Thyroid gland (tissue), 4 donors: ENCODE measurements at regions not wholly inside any gene's neighbourhood (a gene's known extent, or its start where the extent isn't known, plus 50 kb on each side); places are given as distances from the start of the nearest gene placed in this dataset.
A peak's percentile ranks its signal among the peaks of the same experiment; 100 is the strongest.

Experiments
- DNase-seq, 2 donors: peaks; one replicate each; pipeline ENCODE4 v3.0.0-alpha.2; 2019
- H3K27ac ChIP-seq, 3 donors: fragments of 200-600 bp; sonication (generic); 1 replicate in 2 of 3; 2 replicates in 1 of 3; pipeline ENCODE4 v1.5.1; 2016 to 2019; ENCODE audit warnings: mild to moderate bottlenecking in 1 of 3, moderate library complexity in 1 of 3
- H3K27me3 ChIP-seq: fragments of 200-600 bp; sonication (generic); one replicate; pipeline ENCODE4 v1.5.1; 2019
- H3K36me3 ChIP-seq, 2 donors: fragments of 200-600 bp; sonication (generic); one replicate each; pipeline ENCODE4 v1.5.1; 2016 to 2019
- H3K4me1 ChIP-seq, 2 donors: fragments of 200-600 bp; sonication (generic); one replicate each; pipeline ENCODE4 v1.5.1; 2017 to 2019
- H3K4me3 ChIP-seq, 3 donors: fragments of 200-600 bp; sonication (generic); replicated peaks in 1 of 3; 1 replicate in 2 of 3; 2 replicates in 1 of 3; pipeline ENCODE4 v1.5.1; 2016; ENCODE audit warnings: mild to moderate bottlenecking in 1 of 3
- H3K9me3 ChIP-seq: fragments of 200-600 bp; sonication (generic); one replicate; pipeline ENCODE4 v1.5.1; 2017
- CTCF ChIP-seq, 6 experiments: fragments of 200-600 bp in 3 of 6; fragments of 450-650 bp in 3 of 6; sonication (generic) in 3 of 6; IDR thresholded peaks; one replicate each; pipeline ENCODE4 v1.5.1; 2016 to 2019; ENCODE audit warnings: antibody characterized with exemption in 6 of 6, mild to moderate bottlenecking in 2 of 6, inconsistent platforms in 1 of 6, moderate library complexity in 1 of 6
- POLR2A ChIP-seq, 2 donors: fragments of 450-650 bp; IDR thresholded peaks; one replicate each; pipeline ENCODE4 v1.6.1; 2017; ENCODE audit warnings: antibody characterized with exemption in 2 of 2, mild to moderate bottlenecking in 2 of 2, moderate library complexity in 1 of 2
- WGBS, 2 donors: methylation state at CpG; one replicate each; pipeline ENCODE4 v1.1.5; 2017; 5-methylcytosine and 5-hydroxymethylcytosine counted together
- intact Hi-C: fragments of 100-400 bp; cut with DNase I; formaldehyde crosslinking; loops from one replicate; pipeline ENCODE4 v1.15.1; 2023

- H3K4me3 ChIP-seq: no peak overlapping the region
- no peak overlapping the region for H3K27ac ChIP-seq
- intact Hi-C loops: no loop called here
- no peaks in the 10 kb centered on the region for H3K9me3 ChIP-seq
- no peaks in the 10 kb centered on the region for H3K27me3 ChIP-seq
- no peaks in the 10 kb centered on the region for H3K36me3 ChIP-seq
- WGBS, 2 donors: 65 to 70% methylated on average over 9 of the region's 9 CpGs
- peak in 1 of 2 donors; percentile 15 for DNase-seq
- TF ChIP-seq CTCF (IDR thresholded peaks at IDR 0.05) (peak in 1 of 6 experiments; percentile 14), POLR2A (IDR thresholded peaks at IDR 0.05) (no peak)
- peaks cover 12 to 32% of the 10 kb centered on the region in 2 donors for H3K4me1 ChIP-seq
These were observed 161.7 kb downstream of the CAND1 start for GRCh38 chr12:67430708-67431335.

GRCh38 chr12:67431411-67432020 is 162.4 kb downstream of the CAND1 start:
- DNase-seq: no peak
- no peaks in the 10 kb centered on the region for H3K9me3 ChIP-seq
- 62% methylated on average over 6 of the region's 6 CpGs for WGBS, 2 donors
- no peak overlapping the region for H3K27ac ChIP-seq
- no peaks in the 10 kb centered on the region for H3K27me3 ChIP-seq
- no peaks in the 10 kb centered on the region for H3K36me3 ChIP-seq
- no peak for TF ChIP-seq CTCF (IDR thresholded peaks at IDR 0.05)
- H3K4me1 ChIP-seq: peaks cover 8 to 28% of the 10 kb centered on the region in 2 donors
- intact Hi-C loops: no loop called here
- no peak overlapping the region for H3K4me3 ChIP-seq

- no peak overlapping the region for H3K4me3 ChIP-seq
- DNase-seq: no peak
- no peaks in the 10 kb centered on the region for H3K36me3 ChIP-seq
- peaks cover 0 to 21% of the 10 kb centered on the region in 2 donors for H3K4me1 ChIP-seq
- intact Hi-C loops: no loop called here
- TF ChIP-seq CTCF (IDR thresholded peaks at IDR 0.05): no peak
- no peak for TF ChIP-seq POLR2A (IDR thresholded peaks at IDR 0.05)
- H3K9me3 ChIP-seq: no peaks in the 10 kb centered on the region
- WGBS, 2 donors: 86 to 92% methylated on average over 6 of the region's 6 CpGs
- H3K27me3 ChIP-seq: no peaks in the 10 kb centered on the region
- H3K27ac ChIP-seq: no peak overlapping the region
These were observed 164.4 kb downstream of the CAND1 start for GRCh38 chr12:67433385-67434175.

GRCh38 chr12:67434671-67435370 is 165.7 kb downstream of the CAND1 start:
- intact Hi-C loops: no loop called here
- DNase-seq: no peak
- WGBS, 2 donors: 67 to 80% methylated on average over 3 of the region's 3 CpGs

More at GRCh38 chr12:67434671-67435370, 165.7 kb downstream of the CAND1 start:
- TF ChIP-seq POLR2A (IDR thresholded peaks at IDR 0.05): no peak
- TF ChIP-seq CTCF (IDR thresholded peaks at IDR 0.05): no peak
- Histone ChIP-seq H3K4me1 (peaks cover 0 to 21% of the 10 kb centered on the region in 2 donors), H3K36me3 (no peaks in the 10 kb centered on the region), H3K27me3 (no peaks in the 10 kb centered on the region), H3K9me3 (no peaks in the 10 kb centered on the region), H3K4me3 (no peak overlapping the region), H3K27ac (peak overlapping the region in 1 of 3 donors; percentile 11)
